PC-9 (cell line): ENCODE measurements at regions not wholly inside any gene's neighbourhood (a gene's known extent, or its start where the extent isn't known, plus 50 kb on each side); places are given as distances from the start of the nearest gene placed in this dataset.
"Not testable (repeated sequence)": the region's sequence is repeated elsewhere in the genome, so short reads cannot be mapped to it uniquely, and the experiment has no call there.

ENCODE experiments used
- EZH2 ChIP-seq: fragments of 200-600 bp; sonication (generic); IDR thresholded peaks from 2 replicates; pipeline ENCODE4 v1.8.0; 2017; ENCODE audit warnings: antibody characterized with exemption, low read depth
- TF ChIP-seq, protein P1 (sequence below): fragments of 200-600 bp; sonication (generic); conservative IDR thresholded peaks from 2 replicates; pipeline ENCODE4 v1.6.1; 2017; ENCODE audit warnings: mixed run types, antibody characterized with exemption, mild to moderate bottlenecking, moderate library complexity

DNA sequence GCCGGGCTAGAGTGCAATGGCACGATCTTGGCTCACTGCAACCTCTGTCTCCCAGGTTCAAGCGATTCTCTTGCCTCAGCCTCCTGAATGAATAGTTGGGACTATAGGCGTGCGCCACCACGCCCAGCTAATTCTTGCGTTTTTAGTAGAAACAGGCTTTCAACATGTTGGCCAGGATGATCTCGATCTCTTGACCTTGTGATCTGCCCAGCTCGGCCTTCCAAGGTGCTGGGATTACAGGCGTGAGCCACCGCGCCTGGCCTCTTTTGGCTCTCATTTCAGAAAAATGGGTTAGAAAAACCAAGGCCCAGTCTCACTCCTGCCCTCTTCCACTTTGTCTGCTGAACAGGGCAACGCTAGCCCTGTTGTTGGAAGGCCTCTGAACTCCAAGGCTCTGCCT lies 72.0 kb upstream of the JCAD start:
- TF ChIP-seq, protein P1, sequence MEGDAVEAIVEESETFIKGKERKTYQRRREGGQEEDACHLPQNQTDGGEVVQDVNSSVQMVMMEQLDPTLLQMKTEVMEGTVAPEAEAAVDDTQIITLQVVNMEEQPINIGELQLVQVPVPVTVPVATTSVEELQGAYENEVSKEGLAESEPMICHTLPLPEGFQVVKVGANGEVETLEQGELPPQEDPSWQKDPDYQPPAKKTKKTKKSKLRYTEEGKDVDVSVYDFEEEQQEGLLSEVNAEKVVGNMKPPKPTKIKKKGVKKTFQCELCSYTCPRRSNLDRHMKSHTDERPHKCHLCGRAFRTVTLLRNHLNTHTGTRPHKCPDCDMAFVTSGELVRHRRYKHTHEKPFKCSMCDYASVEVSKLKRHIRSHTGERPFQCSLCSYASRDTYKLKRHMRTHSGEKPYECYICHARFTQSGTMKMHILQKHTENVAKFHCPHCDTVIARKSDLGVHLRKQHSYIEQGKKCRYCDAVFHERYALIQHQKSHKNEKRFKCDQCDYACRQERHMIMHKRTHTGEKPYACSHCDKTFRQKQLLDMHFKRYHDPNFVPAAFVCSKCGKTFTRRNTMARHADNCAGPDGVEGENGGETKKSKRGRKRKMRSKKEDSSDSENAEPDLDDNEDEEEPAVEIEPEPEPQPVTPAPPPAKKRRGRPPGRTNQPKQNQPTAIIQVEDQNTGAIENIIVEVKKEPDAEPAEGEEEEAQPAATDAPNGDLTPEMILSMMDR, result not testable (repeated sequence)
- TF ChIP-seq EZH2, result not testable (repeated sequence)
